Astrocyte (in vitro differentiated cells and primary cell): ENCODE measurements at regions not wholly inside any gene's neighbourhood (a gene's known extent, or its start where the extent isn't known, plus 50 kb on each side); places are given as distances from the start of the nearest gene placed in this dataset.

Experiments used
- CTCF ChIP-seq: IDR thresholded peaks from 2 replicates; pipeline ENCODE4 v1.5.1; 2011; ENCODE audit warnings: low read depth, mild to moderate bottlenecking, inconsistent platforms, low read length, moderate library complexity; ENCODE audit not compliant: insufficient read depth
- EZH2 ChIP-seq: IDR thresholded peaks from 2 replicates; pipeline ENCODE4 v1.6.1; 2012; ENCODE audit warnings: mild to moderate bottlenecking, low read length, inconsistent platforms; ENCODE audit not compliant: insufficient read depth

- no peak for TF ChIP-seq CTCF
- no peak for TF ChIP-seq EZH2
Measured at GRCh38 chr2:45112750-45113149, 103.5 kb upstream of the SIX2 start.
